BLaER1 (cell line): ENCODE measurements at regions not wholly inside any gene's neighbourhood (a gene's known extent, or its start where the extent isn't known, plus 50 kb on each side); places are given as distances from the start of the nearest gene placed in this dataset.

Experiments used
- H3K27ac ChIP-seq: shearing (Covaris generic); formaldehyde crosslinking; 2 replicates; pipeline ENCODE4 v1.8.1; 2022
- H3K27me3 ChIP-seq: shearing (Covaris generic); formaldehyde crosslinking; 2 replicates; pipeline ENCODE4 v1.8.1; 2022
- H3K36me3 ChIP-seq: shearing (Covaris generic); formaldehyde crosslinking; 2 replicates; pipeline ENCODE4 v1.8.1; 2022
- H3K4me1 ChIP-seq: shearing (Covaris generic); formaldehyde crosslinking; 2 replicates; pipeline ENCODE4 v1.8.1; 2022
- H3K4me2 ChIP-seq: shearing (Covaris generic); formaldehyde crosslinking; 2 replicates; pipeline ENCODE4 v1.8.1; 2022
- H3K4me3 ChIP-seq: shearing (Covaris generic); formaldehyde crosslinking; 2 replicates; pipeline ENCODE4 v1.8.1; 2022
- H3K9ac ChIP-seq: shearing (Covaris generic); formaldehyde crosslinking; 2 replicates; pipeline ENCODE4 v1.8.1; 2022
- H3K9me3 ChIP-seq: shearing (Covaris generic); formaldehyde crosslinking; 2 replicates; pipeline ENCODE4 v1.8.1; 2022
- H4K20me1 ChIP-seq: shearing (Covaris generic); formaldehyde crosslinking; 2 replicates; pipeline ENCODE4 v1.8.1; 2022
- Cebpa-rat ChIP-seq: shearing (Covaris generic); IDR thresholded peaks from 2 replicates; pipeline ENCODE4 v1.8.1; 2022

DNA sequence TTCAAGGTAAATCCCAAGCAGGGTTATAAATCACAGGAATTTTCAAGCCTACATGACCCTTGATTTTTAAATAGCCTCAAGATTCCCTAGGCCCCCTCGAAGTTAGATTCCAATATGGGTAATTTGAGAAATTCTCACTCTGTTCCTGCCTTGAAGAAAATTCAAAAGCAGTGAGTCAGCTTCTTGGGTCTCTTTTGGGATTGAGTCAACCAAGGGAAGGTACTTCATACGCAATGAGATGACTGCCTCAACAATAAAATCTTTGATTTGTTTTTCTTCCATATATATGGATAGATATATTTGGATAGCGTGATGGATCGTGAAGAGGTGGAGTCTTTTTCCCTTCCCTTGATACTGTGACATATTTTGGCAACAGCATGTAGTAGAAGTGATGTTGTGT, 180.4 kb upstream of the ATP2B1 start:
- Histone ChIP-seq H3K36me3 (no peaks in the 10 kb centered on the region), H4K20me1 (no peaks in the 10 kb centered on the region), H3K4me3 (no peak overlapping the region), H3K4me2 (no peak overlapping the region), H3K4me1 (no peaks in the 10 kb centered on the region), H3K9ac (no peak overlapping the region), H3K27me3 (no peaks in the 10 kb centered on the region), H3K9me3 (0 out of 2 replicates have a peak, but pooled peaks cover 3% of the 10 kb centered on the region), H3K27ac (no peak overlapping the region)
- TF ChIP-seq Cebpa-rat, result no peak

DNA sequence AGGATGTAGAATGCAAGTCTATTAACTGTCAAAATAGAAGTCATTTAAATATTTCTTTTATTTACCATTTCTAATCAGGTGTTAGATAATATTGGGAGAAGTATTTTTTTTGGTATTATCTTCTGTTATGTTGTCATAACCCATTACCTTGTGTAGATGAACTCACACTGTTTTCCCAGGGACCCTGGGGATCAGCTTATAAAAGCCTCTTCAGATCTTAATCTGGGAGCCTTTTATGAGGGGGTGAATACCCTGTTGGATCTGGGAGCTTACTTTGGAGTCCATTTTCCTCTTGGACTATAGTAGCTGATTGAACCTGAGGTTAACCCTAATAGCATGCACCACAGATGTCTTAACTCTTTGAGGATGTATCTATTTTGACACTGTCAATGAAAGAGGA, 176.3 kb upstream of the ATP2B1 start:
- Histone ChIP-seq H3K27me3 (no peaks in the 10 kb centered on the region), H3K9ac (no peak overlapping the region), H3K36me3 (no peaks in the 10 kb centered on the region), H3K4me3 (no peak overlapping the region), H3K4me1 (peaks cover 7% of the 10 kb centered on the region), H3K4me2 (no peak overlapping the region), H3K9me3 (no peaks in the 10 kb centered on the region), H4K20me1 (no peaks in the 10 kb centered on the region), H3K27ac (no peak overlapping the region)
- no peak for TF ChIP-seq Cebpa-rat

- Histone ChIP-seq H3K4me1 (peaks cover 7% of the 10 kb centered on the region), H3K36me3 (no peaks in the 10 kb centered on the region), H3K27me3 (no peaks in the 10 kb centered on the region), H3K27ac (no peak overlapping the region), H3K9me3 (no peaks in the 10 kb centered on the region), H3K4me3 (no peak overlapping the region), H3K4me2 (no peak overlapping the region), H3K9ac (no peak overlapping the region), H4K20me1 (no peaks in the 10 kb centered on the region)
- no peak for TF ChIP-seq Cebpa-rat
Observed at GRCh38 chr12:89884416-89884898, 175.8 kb upstream of the ATP2B1 start.

- Histone ChIP-seq H3K9ac (no peak overlapping the region), H3K27ac (no peak overlapping the region), H3K9me3 (no peaks in the 10 kb centered on the region), H3K27me3 (no peaks in the 10 kb centered on the region), H3K4me3 (no peak overlapping the region), H3K4me1 (peaks cover 7% of the 10 kb centered on the region), H3K36me3 (no peaks in the 10 kb centered on the region), H3K4me2 (no peak overlapping the region), H4K20me1 (no peaks in the 10 kb centered on the region)
- no peak for TF ChIP-seq Cebpa-rat
Observed at GRCh38 chr12:89883630-89884389, 175.2 kb upstream of the ATP2B1 start.

GRCh38 chr12:89882792-89883191, 174.2 kb upstream of the ATP2B1 start:
- Histone ChIP-seq H3K4me3 (no peak overlapping the region), H3K9ac (no peak overlapping the region), H3K4me2 (no peak overlapping the region), H3K36me3 (no peaks in the 10 kb centered on the region), H3K4me1 (peaks cover 7% of the 10 kb centered on the region), H3K9me3 (no peaks in the 10 kb centered on the region), H3K27me3 (no peaks in the 10 kb centered on the region), H4K20me1 (no peaks in the 10 kb centered on the region), H3K27ac (no peak overlapping the region)
- TF ChIP-seq Cebpa-rat, result no peak

DNA sequence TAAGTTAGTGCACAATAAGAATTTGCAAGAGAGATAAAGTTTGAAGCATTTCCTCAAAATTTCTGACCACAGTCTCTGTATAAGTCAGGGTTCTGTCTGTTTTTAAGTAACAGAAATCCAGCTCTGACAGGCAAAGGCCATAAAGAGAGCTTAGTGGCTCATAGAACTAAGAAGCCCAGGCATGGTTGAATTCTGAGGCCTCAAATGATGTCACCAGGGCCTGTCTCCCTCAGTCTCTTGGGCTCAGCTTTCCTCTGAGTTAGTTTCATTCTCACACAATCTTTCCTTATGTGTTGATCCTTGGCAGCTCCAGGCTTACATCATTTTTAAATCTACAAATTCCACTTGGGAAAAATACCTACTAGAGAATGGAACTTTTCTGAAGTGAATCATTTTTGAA, 173.4 kb upstream of the ATP2B1 start:
- no peak overlapping the region for H3K4me2 ChIP-seq
- H3K27ac ChIP-seq, result no peak overlapping the region
- H3K9ac ChIP-seq, result no peak overlapping the region
- H3K36me3 ChIP-seq, result no peaks in the 10 kb centered on the region
- no peaks in the 10 kb centered on the region for H3K9me3 ChIP-seq
- H3K27me3 ChIP-seq, result no peaks in the 10 kb centered on the region
- peaks cover 7% of the 10 kb centered on the region for H3K4me1 ChIP-seq
- H4K20me1 ChIP-seq, result no peaks in the 10 kb centered on the region
- no peak overlapping the region for H3K4me3 ChIP-seq
- no peak for TF ChIP-seq Cebpa-rat

DNA sequence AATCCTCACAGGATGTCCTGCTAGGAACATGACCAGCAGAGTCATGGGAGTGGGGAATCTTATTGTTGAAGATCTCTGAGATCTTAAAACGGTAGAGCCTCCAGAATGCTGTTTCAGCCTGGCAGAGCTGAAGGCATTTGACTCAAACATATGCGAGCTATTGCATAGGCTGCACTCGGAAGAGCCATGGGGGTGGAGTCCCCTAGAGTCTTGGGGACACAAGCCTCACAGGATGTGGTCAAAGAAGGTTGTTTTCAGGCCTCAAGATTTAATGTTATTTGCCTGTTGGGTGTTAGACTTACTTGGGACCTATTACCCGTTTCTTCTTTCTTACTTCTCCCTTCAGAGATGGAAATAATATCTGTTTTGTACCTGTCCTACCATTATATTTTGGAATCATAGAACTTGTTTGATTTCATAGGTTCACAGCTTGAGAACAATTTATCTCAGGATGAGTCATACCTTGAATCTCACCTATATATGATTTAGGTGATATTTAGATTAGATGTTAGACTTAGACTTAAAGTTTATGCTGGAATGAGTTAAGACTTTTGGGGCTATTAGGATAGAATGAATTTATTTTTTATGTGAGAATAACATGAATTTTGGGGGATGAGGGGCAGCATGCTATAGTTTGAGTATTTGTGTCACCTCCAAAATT, 172.2 kb upstream of the ATP2B1 start:
- H4K20me1 ChIP-seq, result no peaks in the 10 kb centered on the region
- H3K9me3 ChIP-seq, result no peaks in the 10 kb centered on the region
- no peaks in the 10 kb centered on the region for H3K36me3 ChIP-seq
- peak overlapping the region; percentile 48 for H3K4me2 ChIP-seq
- H3K4me1 ChIP-seq, result peaks cover 7% of the 10 kb centered on the region
- H3K27ac ChIP-seq, result no peak overlapping the region
- H3K27me3 ChIP-seq, result no peaks in the 10 kb centered on the region
- H3K9ac ChIP-seq, result no peak overlapping the region
- no peak overlapping the region for H3K4me3 ChIP-seq
- no peak for TF ChIP-seq Cebpa-rat

DNA sequence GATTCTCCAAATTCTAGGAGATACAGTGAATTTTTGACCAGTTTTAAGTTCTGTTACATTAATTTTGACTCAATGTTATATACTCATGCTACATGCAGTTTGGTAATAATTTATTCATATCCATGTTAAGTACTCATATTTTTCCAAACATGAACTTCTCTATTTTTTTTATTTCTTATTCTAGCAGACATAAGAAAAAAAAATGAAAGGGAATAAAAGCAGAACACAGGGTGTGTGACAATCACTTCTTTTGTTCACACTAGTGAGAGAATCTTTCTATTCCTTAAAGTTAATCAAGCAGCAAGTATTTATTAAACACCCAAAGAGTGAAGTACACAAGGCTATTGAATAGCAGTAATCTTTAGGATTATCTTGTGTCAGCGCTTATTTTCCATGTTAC, 171.1 kb upstream of the ATP2B1 start:
- Histone ChIP-seq H3K9me3 (no peaks in the 10 kb centered on the region), H3K36me3 (no peaks in the 10 kb centered on the region), H3K9ac (no peak overlapping the region), H3K27ac (no peak overlapping the region), H4K20me1 (no peaks in the 10 kb centered on the region), H3K27me3 (no peaks in the 10 kb centered on the region), H3K4me2 (no peak overlapping the region), H3K4me1 (peaks cover 7% of the 10 kb centered on the region), H3K4me3 (no peak overlapping the region)
- no peak for TF ChIP-seq Cebpa-rat

- Histone ChIP-seq H3K27ac (no peak overlapping the region), H3K9ac (no peak overlapping the region), H3K4me1 (peaks cover 7% of the 10 kb centered on the region), H3K9me3 (no peaks in the 10 kb centered on the region), H3K36me3 (no peaks in the 10 kb centered on the region), H3K4me2 (no peak overlapping the region), H3K27me3 (no peaks in the 10 kb centered on the region), H4K20me1 (no peaks in the 10 kb centered on the region), H3K4me3 (no peak overlapping the region)
- no peak for TF ChIP-seq Cebpa-rat
Observed at GRCh38 chr12:89878950-89879349, 170.3 kb upstream of the ATP2B1 start.

- Histone ChIP-seq H3K9me3 (no peaks in the 10 kb centered on the region), H3K4me1 (peaks cover 7% of the 10 kb centered on the region), H4K20me1 (no peaks in the 10 kb centered on the region), H3K36me3 (no peaks in the 10 kb centered on the region), H3K27ac (no peak overlapping the region), H3K27me3 (no peaks in the 10 kb centered on the region), H3K9ac (no peak overlapping the region), H3K4me3 (no peak overlapping the region), H3K4me2 (no peak overlapping the region)
- no peak for TF ChIP-seq Cebpa-rat
Observed at GRCh38 chr12:89878327-89878726, 169.7 kb upstream of the ATP2B1 start.
